ENCODE measurements at regions not wholly inside any gene's neighbourhood (a gene's known extent, or its start where the extent isn't known, plus 50 kb on each side); places are given as distances from the start of the nearest gene placed in this dataset.

GRCh38 chr1:14220811-14221210 is 377.7 kb upstream of the KAZN start:
- WGBS, result 96% methylated on average over 2 of the region's 2 CpGs
- Histone ChIP-seq H3K4me3 (ENCODE audit: low read length in 2 of 2) (no peak overlapping the region), H3K27me3 (ENCODE audit: control insufficient read depth in 2 of 2, insufficient read depth in 1 of 2, low read length in 1 of 2) (no peaks in the 10 kb centered on the region), H3K9me3 (ENCODE audit: control insufficient read depth in 2 of 2, insufficient read depth in 1 of 2, low read length in 1 of 2) (no peaks in the 10 kb centered on the region), H3K36me3 (ENCODE audit: control insufficient read depth in 2 of 2, insufficient read depth in 2 of 2, low read length in 1 of 2) (no peaks in the 10 kb centered on the region), H3K27ac (ENCODE audit: low read depth in 1 of 2, low read length in 1 of 2) (no peak overlapping the region), H3K4me1 (ENCODE audit: control insufficient read depth in 2 of 2, insufficient read depth in 2 of 2, low read length in 2 of 2) (no peaks in the 10 kb centered on the region)
- DNase-seq (ENCODE audit: low read depth in 6 of 9, low spot score in 9 of 9), result no peak

DNA sequence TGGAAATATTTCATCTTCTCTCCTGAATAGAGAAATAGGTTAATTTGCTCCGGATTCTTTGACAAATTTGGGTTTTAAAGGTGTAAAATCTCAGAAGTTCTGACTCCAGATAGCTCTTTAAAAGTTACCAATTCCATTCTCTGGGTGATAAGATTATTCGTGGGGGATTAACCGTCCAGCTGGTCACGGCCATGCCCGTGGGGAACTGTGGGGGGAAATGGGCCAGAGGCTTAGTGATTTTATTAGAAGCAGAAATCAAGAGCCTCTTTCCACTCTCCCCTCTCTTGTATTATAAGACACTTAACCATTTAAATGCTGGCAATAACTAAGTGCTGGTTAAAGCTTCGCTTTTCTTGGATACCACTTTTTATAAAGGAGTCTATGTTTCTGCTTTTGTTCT is 376.4 kb upstream of the KAZN start:
- H3K36me3 ChIP-seq (ENCODE audit: control insufficient read depth in 2 of 2, insufficient read depth in 2 of 2, low read length in 1 of 2), result no peaks in the 10 kb centered on the region
- DNase-seq (ENCODE audit: low read depth in 6 of 9, low spot score in 9 of 9), result no peak
- no peaks in the 10 kb centered on the region for H3K27me3 ChIP-seq (ENCODE audit: control insufficient read depth in 2 of 2, insufficient read depth in 1 of 2, low read length in 1 of 2)
- WGBS, result 82% methylated on average over 6 of the region's 6 CpGs
- no peak overlapping the region for H3K4me3 ChIP-seq (ENCODE audit: low read length in 2 of 2)
- H3K9me3 ChIP-seq (ENCODE audit: control insufficient read depth in 2 of 2, insufficient read depth in 1 of 2, low read length in 1 of 2), result no peaks in the 10 kb centered on the region
- no peak overlapping the region for H3K27ac ChIP-seq (ENCODE audit: low read depth in 1 of 2, low read length in 1 of 2)
- H3K4me1 ChIP-seq (ENCODE audit: control insufficient read depth in 2 of 2, insufficient read depth in 2 of 2, low read length in 2 of 2), result no peaks in the 10 kb centered on the region

DNA sequence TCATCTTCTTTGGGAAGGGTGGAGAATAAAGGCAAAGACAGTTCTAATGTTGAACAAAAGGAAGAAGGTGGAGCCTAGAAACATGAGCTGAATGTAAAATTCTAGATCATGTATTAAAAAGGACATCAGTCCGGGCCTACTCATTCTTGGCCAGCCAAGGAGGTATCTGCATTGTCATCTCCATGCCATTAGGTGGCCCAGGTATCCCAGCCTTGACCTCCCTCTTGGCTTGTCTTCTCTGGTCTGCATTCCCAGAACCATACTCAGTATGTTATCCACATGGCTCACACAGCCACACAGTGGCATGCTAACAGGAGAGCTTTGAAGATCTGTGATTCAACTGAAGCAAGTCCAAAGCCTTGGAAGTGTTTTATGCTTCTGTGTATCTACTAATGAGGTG is 369.8 kb upstream of the KAZN start:
- DNase-seq (ENCODE audit: low read depth in 6 of 9, low spot score in 9 of 9), result no peak
- 95% methylated on average over 1 of the region's 1 CpG for WGBS
- H3K27me3 ChIP-seq (ENCODE audit: control insufficient read depth in 2 of 2, insufficient read depth in 1 of 2, low read length in 1 of 2), result no peaks in the 10 kb centered on the region
- H3K9me3 ChIP-seq (ENCODE audit: control insufficient read depth in 2 of 2, insufficient read depth in 1 of 2, low read length in 1 of 2), result no peaks in the 10 kb centered on the region
- no peak overlapping the region for H3K27ac ChIP-seq (ENCODE audit: low read depth in 1 of 2, low read length in 1 of 2)
- H3K36me3 ChIP-seq (ENCODE audit: control insufficient read depth in 2 of 2, insufficient read depth in 2 of 2, low read length in 1 of 2), result no peaks in the 10 kb centered on the region
- H3K4me3 ChIP-seq (ENCODE audit: low read length in 2 of 2), result no peak overlapping the region
- H3K4me1 ChIP-seq (ENCODE audit: control insufficient read depth in 2 of 2, insufficient read depth in 2 of 2, low read length in 2 of 2), result no peaks in the 10 kb centered on the region

- WGBS, result 73% methylated on average over 2 of the region's 2 CpGs
- Histone ChIP-seq H3K27me3 (ENCODE audit: control insufficient read depth in 2 of 2, insufficient read depth in 1 of 2, low read length in 1 of 2) (no peaks in the 10 kb centered on the region), H3K4me3 (ENCODE audit: low read length in 2 of 2) (no peak overlapping the region), H3K36me3 (ENCODE audit: control insufficient read depth in 2 of 2, insufficient read depth in 2 of 2, low read length in 1 of 2) (no peaks in the 10 kb centered on the region), H3K9me3 (ENCODE audit: control insufficient read depth in 2 of 2, insufficient read depth in 1 of 2, low read length in 1 of 2) (no peaks in the 10 kb centered on the region), H3K4me1 (ENCODE audit: control insufficient read depth in 2 of 2, insufficient read depth in 2 of 2, low read length in 2 of 2) (no peaks in the 10 kb centered on the region), H3K27ac (ENCODE audit: low read depth in 1 of 2, low read length in 1 of 2) (no peak overlapping the region)
- DNase-seq (ENCODE audit: low read depth in 6 of 9, low spot score in 9 of 9), result no peak
Measured at GRCh38 chr1:14233510-14233909, 365.0 kb upstream of the KAZN start.

- 98% methylated on average over 2 of the region's 2 CpGs for WGBS
Measured at GRCh38 chr1:14236097-14236496, 362.4 kb upstream of the KAZN start.

DNA sequence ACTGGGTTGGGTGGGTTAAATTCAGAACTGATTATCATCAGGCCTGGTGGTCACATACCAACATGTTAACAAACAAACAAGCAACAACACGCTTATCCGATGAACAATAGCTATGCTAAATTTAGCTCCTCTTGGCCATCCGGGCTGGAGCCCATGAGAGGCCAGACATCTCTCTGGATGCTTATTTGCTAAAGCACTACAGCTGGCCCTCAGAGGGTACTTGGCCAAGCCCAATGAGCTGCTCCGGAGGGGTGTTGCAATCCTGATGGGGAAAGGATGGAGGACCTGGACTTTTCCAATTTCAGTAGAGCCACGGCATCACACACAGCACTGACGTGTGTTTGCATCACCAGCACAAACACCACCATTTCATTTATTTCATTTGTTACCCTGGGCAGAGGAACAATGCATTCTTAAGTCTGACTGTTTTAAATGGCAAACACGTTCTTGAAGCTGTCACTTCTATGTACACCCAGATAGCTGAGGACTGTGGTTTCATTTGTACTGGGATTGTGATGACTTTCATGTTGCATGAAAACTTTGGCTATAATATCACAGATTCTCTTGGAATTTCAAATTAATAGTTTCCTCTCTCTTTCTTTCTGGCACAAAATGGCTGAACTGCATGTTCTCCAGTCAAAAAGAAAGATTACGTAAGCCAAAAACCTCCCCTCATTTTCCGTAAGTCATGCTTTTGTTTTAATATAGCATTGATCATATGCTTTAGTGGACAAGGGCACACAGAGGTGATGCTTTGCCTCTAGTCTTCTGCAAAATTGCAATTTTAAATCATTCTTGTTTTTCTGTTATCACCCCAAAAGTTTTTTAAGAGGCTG is 359.8 kb upstream of the KAZN start:
- no peak for DNase-seq (ENCODE audit: low read depth in 6 of 9, low spot score in 9 of 9)
- H3K4me3 ChIP-seq (ENCODE audit: low read length in 2 of 2), result no peak overlapping the region
- WGBS, result 82% methylated on average over 9 of the region's 9 CpGs
- H3K27me3 ChIP-seq (ENCODE audit: control insufficient read depth in 2 of 2, insufficient read depth in 1 of 2, low read length in 1 of 2), result no peaks in the 10 kb centered on the region
- H3K27ac ChIP-seq (ENCODE audit: low read depth in 1 of 2, low read length in 1 of 2), result no peak overlapping the region
- no peaks in the 10 kb centered on the region for H3K9me3 ChIP-seq (ENCODE audit: control insufficient read depth in 2 of 2, insufficient read depth in 1 of 2, low read length in 1 of 2)
- no peaks in the 10 kb centered on the region for H3K36me3 ChIP-seq (ENCODE audit: control insufficient read depth in 2 of 2, insufficient read depth in 2 of 2, low read length in 1 of 2)
- no peaks in the 10 kb centered on the region for H3K4me1 ChIP-seq (ENCODE audit: control insufficient read depth in 2 of 2, insufficient read depth in 2 of 2, low read length in 2 of 2)

More at GRCh38 chr1:14236097-14236496, 362.4 kb upstream of the KAZN start:
- no peaks in the 10 kb centered on the region for H3K4me1 ChIP-seq (ENCODE audit: control insufficient read depth in 2 of 2, insufficient read depth in 2 of 2, low read length in 2 of 2)
- no peaks in the 10 kb centered on the region for H3K9me3 ChIP-seq (ENCODE audit: control insufficient read depth in 2 of 2, insufficient read depth in 1 of 2, low read length in 1 of 2)
- DNase-seq (ENCODE audit: low read depth in 6 of 9, low spot score in 9 of 9), result no peak
- no peaks in the 10 kb centered on the region for H3K27me3 ChIP-seq (ENCODE audit: control insufficient read depth in 2 of 2, insufficient read depth in 1 of 2, low read length in 1 of 2)
- H3K4me3 ChIP-seq (ENCODE audit: low read length in 2 of 2), result no peak overlapping the region
- H3K36me3 ChIP-seq (ENCODE audit: control insufficient read depth in 2 of 2, insufficient read depth in 2 of 2, low read length in 1 of 2), result no peaks in the 10 kb centered on the region
- no peak overlapping the region for H3K27ac ChIP-seq (ENCODE audit: low read depth in 1 of 2, low read length in 1 of 2)

DNA sequence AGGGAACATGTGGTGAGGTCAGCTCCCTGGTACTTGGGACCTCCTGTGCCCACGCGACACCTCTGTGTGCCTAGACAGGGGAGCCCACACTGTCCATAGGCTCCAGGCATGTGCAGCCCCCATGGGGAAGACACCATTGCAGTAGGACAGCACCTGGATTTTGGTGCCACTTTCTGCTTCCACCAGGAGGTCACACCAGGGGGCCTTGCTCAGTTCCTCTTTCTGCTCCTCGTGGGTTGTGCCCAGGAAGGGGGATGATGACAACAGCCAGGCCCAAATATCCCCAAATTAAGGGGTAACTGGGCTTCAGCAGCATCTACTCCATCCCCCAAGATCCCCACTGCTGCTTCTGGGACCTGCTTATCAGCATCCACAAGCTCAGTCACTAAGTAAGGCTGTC is 358.2 kb upstream of the KAZN start:
- no peaks in the 10 kb centered on the region for H3K4me1 ChIP-seq (ENCODE audit: control insufficient read depth in 2 of 2, insufficient read depth in 2 of 2, low read length in 2 of 2)
- no peak for DNase-seq (ENCODE audit: low read depth in 6 of 9, low spot score in 9 of 9)
- H3K4me3 ChIP-seq (ENCODE audit: low read length in 2 of 2), result no peak overlapping the region
- no peaks in the 10 kb centered on the region for H3K27me3 ChIP-seq (ENCODE audit: control insufficient read depth in 2 of 2, insufficient read depth in 1 of 2, low read length in 1 of 2)
- H3K9me3 ChIP-seq (ENCODE audit: control insufficient read depth in 2 of 2, insufficient read depth in 1 of 2, low read length in 1 of 2), result no peaks in the 10 kb centered on the region
- WGBS, result 69% methylated on average over 3 of the region's 3 CpGs
- no peaks in the 10 kb centered on the region for H3K36me3 ChIP-seq (ENCODE audit: control insufficient read depth in 2 of 2, insufficient read depth in 2 of 2, low read length in 1 of 2)
- no peak overlapping the region for H3K27ac ChIP-seq (ENCODE audit: low read depth in 1 of 2, low read length in 1 of 2)

DNA sequence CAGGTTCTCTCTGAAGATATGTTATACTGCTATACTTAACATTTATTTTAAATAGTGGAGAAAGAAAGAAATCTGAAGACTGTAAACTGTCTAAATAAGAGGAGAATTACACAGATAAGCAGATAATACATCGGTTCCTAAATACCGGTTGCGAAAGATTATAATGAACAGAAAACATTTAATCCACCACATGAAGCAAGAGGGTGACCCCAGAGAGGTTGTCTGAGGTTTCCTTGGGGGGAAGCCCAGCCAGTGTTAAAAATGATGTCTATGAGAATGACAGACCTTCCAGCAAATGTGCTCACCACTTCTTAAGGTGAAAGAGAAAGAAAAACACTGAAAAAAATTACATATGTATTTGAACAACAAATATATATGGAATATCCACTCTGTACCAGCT is 356.4 kb upstream of the KAZN start:
- Histone ChIP-seq H3K27ac (ENCODE audit: low read depth in 1 of 2, low read length in 1 of 2) (no peak overlapping the region), H3K36me3 (ENCODE audit: control insufficient read depth in 2 of 2, insufficient read depth in 2 of 2, low read length in 1 of 2) (no peaks in the 10 kb centered on the region), H3K4me1 (ENCODE audit: control insufficient read depth in 2 of 2, insufficient read depth in 2 of 2, low read length in 2 of 2) (no peaks in the 10 kb centered on the region), H3K4me3 (ENCODE audit: low read length in 2 of 2) (no peak overlapping the region), H3K27me3 (ENCODE audit: control insufficient read depth in 2 of 2, insufficient read depth in 1 of 2, low read length in 1 of 2) (no peaks in the 10 kb centered on the region), H3K9me3 (ENCODE audit: control insufficient read depth in 2 of 2, insufficient read depth in 1 of 2, low read length in 1 of 2) (no peaks in the 10 kb centered on the region)
- WGBS, result 84% methylated on average over 3 of the region's 3 CpGs
- DNase-seq (ENCODE audit: low read depth in 6 of 9, low spot score in 9 of 9), result no peak

DNA sequence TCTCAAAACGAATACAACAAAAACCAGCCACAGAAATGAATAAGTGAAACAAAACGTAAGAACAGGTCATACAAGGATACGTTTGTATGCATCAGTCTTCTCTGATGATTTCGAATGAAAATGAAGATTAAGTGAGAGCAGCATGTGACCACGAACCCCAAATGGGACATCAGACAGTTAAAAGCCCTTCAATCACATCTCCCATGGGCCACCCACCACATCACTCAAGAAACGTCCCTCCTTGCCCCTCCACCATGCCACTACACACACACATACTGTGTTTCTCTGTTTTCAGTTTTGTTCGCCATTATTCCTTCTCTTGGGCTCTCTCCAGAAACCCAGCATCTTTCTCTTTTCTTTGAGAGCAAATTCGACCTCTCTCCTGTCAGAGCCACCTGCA is 355.6 kb upstream of the KAZN start:
- H3K27ac ChIP-seq (ENCODE audit: low read depth in 1 of 2, low read length in 1 of 2), result no peak overlapping the region
- WGBS, result 81% methylated on average over 8 of the region's 8 CpGs
- no peak for DNase-seq (ENCODE audit: low read depth in 6 of 9, low spot score in 9 of 9)

More for the DNA sequence above, 355.6 kb upstream of the KAZN start:
- H3K36me3 ChIP-seq (ENCODE audit: control insufficient read depth in 2 of 2, insufficient read depth in 2 of 2, low read length in 1 of 2), result no peaks in the 10 kb centered on the region
- no peaks in the 10 kb centered on the region for H3K27me3 ChIP-seq (ENCODE audit: control insufficient read depth in 2 of 2, insufficient read depth in 1 of 2, low read length in 1 of 2)
- H3K4me3 ChIP-seq (ENCODE audit: low read length in 2 of 2), result no peak overlapping the region
- H3K4me1 ChIP-seq (ENCODE audit: control insufficient read depth in 2 of 2, insufficient read depth in 2 of 2, low read length in 2 of 2), result no peaks in the 10 kb centered on the region
- no peaks in the 10 kb centered on the region for H3K9me3 ChIP-seq (ENCODE audit: control insufficient read depth in 2 of 2, insufficient read depth in 1 of 2, low read length in 1 of 2)
